HepG2 (cell line): ENCODE measurements at regions not wholly inside any gene's neighbourhood (a gene's known extent, or its start where the extent isn't known, plus 50 kb on each side); places are given as distances from the start of the nearest gene placed in this dataset.

ENCODE experiments used
- ATAC-seq: fragments of 200-7000 bp; cut with Tn5 transposase; 3 replicates; pipeline ENCODE4 v1.9.1; 2020; ENCODE audit warnings: mild to moderate bottlenecking, moderate library complexity
- BruUV-seq: library from RNA; stranded (reverse); fragments of 400-500 nt; replicated peaks from 2 replicates; lab custom pipeline; 2021; lab: Mats Ljungman, UMichigan
- CTCF ChIA-PET: fragments of 300-600 bp; formaldehyde crosslinking; extraction: SDS; loops from one replicate; lab custom pipeline; 2021; ENCODE audit warnings: low total read pairs, inconsistent platforms, low intra/inter-chr PET ratio; lab: Yijun Ruan, JAX
- POLR2A ChIA-PET: fragments of 350-600 bp; sonication (Branson Sonifier 250); formaldehyde crosslinking; loops from one replicate; lab custom pipeline; 2020; ENCODE audit warnings: antibody characterized with exemption, inconsistent platforms; lab: Yijun Ruan, JAX
- DNase-seq: peaks from one replicate; pipeline ENCODE4 v3.0.0-alpha.2; 2015; ENCODE audit warnings: low spot score
- FAIRE-seq: peaks from 3 replicates; lab custom pipeline; 2011; peaks lifted over from hg19 to GRCh38; lab: Jason Lieb, UNC
- H2AFZ ChIP-seq: one replicate; pipeline ENCODE4 v1.6.1; 2011; ENCODE audit warnings: low read length, inconsistent platforms
- H3K27ac ChIP-seq: fragments of 300-600 bp; 3 replicates; pipeline ENCODE4 v1.8.0; 2011; ENCODE audit warnings: mixed run types, mild to moderate bottlenecking, mixed read lengths, low read length, inconsistent platforms; ENCODE audit not compliant: insufficient read depth; ENCODE audit errors: extremely low read length
- H3K27me3 ChIP-seq, 2 experiments: fragments of 200-600 bp in 1 of 2; 2 replicates in 1 of 2; 3 replicates in 1 of 2; pipeline versions ENCODE4 v1.6.0 to v1.8.0; 2011; ENCODE audit warnings: low read length in 2 of 2, mild to moderate bottlenecking in 2 of 2, moderate library complexity in 2 of 2, inconsistent platforms in 1 of 2; ENCODE audit not compliant: insufficient read depth in 2 of 2, control insufficient read depth in 1 of 2
- H3K36me3 ChIP-seq, 2 experiments: fragments of 200-600 bp in 1 of 2; replicated peaks in 1 of 2; 2 replicates in 1 of 2; 3 replicates in 1 of 2; pipeline versions ENCODE4 v1.5.1 to v1.8.0; 2011; ENCODE audit warnings: low read length in 2 of 2, inconsistent platforms in 1 of 2; ENCODE audit not compliant: insufficient read depth in 2 of 2, control insufficient read depth in 1 of 2
- H3K4me1 ChIP-seq: 2 replicates; pipeline ENCODE4 v1.5.1; 2012; ENCODE audit warnings: low read length, inconsistent platforms; ENCODE audit not compliant: insufficient read depth
- H3K4me2 ChIP-seq: 2 replicates; pipeline ENCODE4 v1.6.0; 2011; ENCODE audit warnings: low read depth, low read length, inconsistent platforms
- H3K4me3 ChIP-seq, 3 experiments: fragments of 200-600 bp in 1 of 3; sonication (generic), shearing (Covaris generic) in 1 of 3; replicated peaks in 1 of 3; 2 replicates each; pipeline ENCODE4 v1.5.1; 2011 to 2016; ENCODE audit warnings: low read length in 3 of 3, inconsistent platforms in 2 of 3, low read depth in 2 of 3, mild to moderate bottlenecking in 2 of 3, control low read depth in 1 of 3, mixed read lengths in 1 of 3; ENCODE audit not compliant: insufficient read depth in 1 of 3
- H3K79me2 ChIP-seq: one replicate; pipeline ENCODE4 v1.6.1; 2011; ENCODE audit warnings: low read length, inconsistent platforms; ENCODE audit not compliant: insufficient read depth
- H3K9ac ChIP-seq: 2 replicates; pipeline ENCODE4 v1.6.0; 2011; ENCODE audit warnings: mild to moderate bottlenecking, low read depth, low read length, inconsistent platforms; ENCODE audit not compliant: insufficient read depth
- H3K9me3 ChIP-seq: 2 replicates; pipeline ENCODE4 v1.5.1; 2012; ENCODE audit warnings: mild to moderate bottlenecking, low read length
- H4K20me1 ChIP-seq: 2 replicates; pipeline ENCODE4 v1.6.0; 2011; ENCODE audit warnings: inconsistent platforms, mild to moderate bottlenecking, low read length, moderate library complexity; ENCODE audit not compliant: insufficient read depth
- ARID2 ChIP-seq: sonication (generic); formaldehyde crosslinking; IDR thresholded peaks from 2 replicates; pipeline ENCODE4 v1.8.1; 2022; ENCODE audit warnings: mild to moderate bottlenecking, missing genetic modification reagents, borderline replicate concordance
- ATF3 ChIP-seq: sonication (generic); formaldehyde crosslinking; IDR thresholded peaks from 2 replicates; pipeline ENCODE4 v1.4.0; 2020; ENCODE audit warnings: missing genetic modification reagents
- CREB3 ChIP-seq: sonication (generic); formaldehyde crosslinking; IDR thresholded peaks from 2 replicates; pipeline ENCODE4 v1.5.0; 2020; ENCODE audit warnings: missing genetic modification reagents
- GATA4 ChIP-seq: sonication (generic); IDR thresholded peaks from 2 replicates; pipeline ENCODE4 v1.6.1; 2016; ENCODE audit warnings: antibody characterized with exemption, low read depth, borderline replicate concordance
- HMGA1 ChIP-seq: sonication (generic); formaldehyde crosslinking; conservative IDR thresholded peaks from 2 replicates; pipeline ENCODE4 v1.4.0; 2020; ENCODE audit warnings: missing genetic modification reagents
- MBD4 ChIP-seq: IDR thresholded peaks from 2 replicates; pipeline ENCODE4 v1.6.1; 2012; ENCODE audit warnings: low read length, inconsistent platforms, borderline replicate concordance
- NFE2L2 ChIP-seq: fragments of 150-350 bp; IDR thresholded peaks from 2 replicates; pipeline ENCODE4 v1.6.1; 2014; ENCODE audit warnings: low read length
- NFYB ChIP-seq: sonication (generic); formaldehyde crosslinking; IDR thresholded peaks from 2 replicates; pipeline ENCODE4 v1.4.0; 2020; ENCODE audit warnings: missing genetic modification reagents
- NRL ChIP-seq: sonication (generic); formaldehyde crosslinking; IDR thresholded peaks from 2 replicates; pipeline ENCODE4 v1.5.0; 2020; ENCODE audit warnings: missing genetic modification reagents, mild to moderate bottlenecking, moderate library complexity, borderline replicate concordance
- PHB2 ChIP-seq: fragments of 450-650 bp; IDR thresholded peaks from 2 replicates; pipeline ENCODE4 v1.6.1; 2018; ENCODE audit not compliant: partially characterized antibody
- RFXAP ChIP-seq: sonication (generic); formaldehyde crosslinking; IDR thresholded peaks from 2 replicates; pipeline ENCODE4 v1.4.0; 2020; ENCODE audit warnings: missing genetic modification reagents, borderline replicate concordance
- U2AF1 ChIP-seq: fragments of 200-400 bp; formaldehyde crosslinking; optimal IDR thresholded peaks from 2 replicates; pipeline ENCODE3; 2017; ENCODE audit warnings: mild to moderate bottlenecking, low read depth, low read length
- ZBED4 ChIP-seq: sonication (generic); formaldehyde crosslinking; IDR thresholded peaks from 2 replicates; pipeline ENCODE4 v1.4.0; 2020; ENCODE audit warnings: missing genetic modification reagents, borderline replicate concordance
- ZFAT ChIP-seq: sonication (generic); formaldehyde crosslinking; conservative IDR thresholded peaks from 2 replicates; pipeline ENCODE4 v1.8.1; 2023; ENCODE audit warnings: missing genetic modification reagents, inconsistent platforms
- ZNF101 ChIP-seq: sonication (generic); formaldehyde crosslinking; IDR thresholded peaks from 2 replicates; pipeline ENCODE4 v1.4.0; 2020; ENCODE audit warnings: mild to moderate bottlenecking, low read depth, missing genetic modification reagents, borderline replicate concordance
- ZNF367 ChIP-seq: sonication (generic); formaldehyde crosslinking; IDR thresholded peaks from 2 replicates; pipeline ENCODE4 v1.4.0; 2020; ENCODE audit warnings: missing genetic modification reagents, borderline replicate concordance
- WGBS: methylation state at CpG from one replicate; pipeline ENCODE4 v1.1.6; 2017; ENCODE audit warnings: low lambda C conversion rate; 5-methylcytosine and 5-hydroxymethylcytosine counted together
- in situ Hi-C: cut with HindIII; loops from 2 replicates; pipeline ENCODE4 v1.10.0; 2017; ENCODE audit warnings: low pct_unique_long_range_greater_than_20kb; ENCODE audit not compliant: extremely low pct_ligation_motif_present
- intact Hi-C: fragments of 100-400 bp; cut with micrococcal nuclease; formaldehyde crosslinking; loops from one replicate; pipeline ENCODE4 v1.10.0; 2022; ENCODE audit not compliant: unreplicated experiment
- TF ChIP-seq, protein P1 (sequence below): sonication (generic); formaldehyde crosslinking; IDR thresholded peaks from 2 replicates; pipeline ENCODE4 v1.4.0; 2020; ENCODE audit warnings: mild to moderate bottlenecking, low read depth, missing genetic modification reagents
- TF ChIP-seq, protein P2 (sequence below): sonication (generic); formaldehyde crosslinking; IDR thresholded peaks from 2 replicates; pipeline ENCODE4 v1.5.0; 2020; ENCODE audit warnings: missing genetic modification reagents, mild to moderate bottlenecking, borderline replicate concordance

DNA sequence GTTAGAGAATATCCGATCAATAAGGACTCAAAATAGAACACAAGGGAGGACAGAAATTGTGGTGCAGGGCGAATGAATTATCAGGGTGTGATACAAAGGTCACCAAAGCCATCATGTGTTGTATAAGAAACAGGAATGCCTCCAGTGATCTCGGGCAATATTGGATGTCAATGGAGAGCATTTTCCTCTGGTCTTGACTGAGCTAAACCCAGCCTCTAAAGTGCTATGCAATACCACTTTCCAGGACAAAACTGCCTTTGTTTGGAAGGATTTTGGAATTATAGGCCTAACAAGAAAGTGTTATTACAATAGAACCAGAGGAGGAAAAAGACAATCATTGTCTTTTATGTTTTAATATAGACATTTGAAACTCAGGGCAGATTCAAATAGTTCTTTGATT is 281.7 kb downstream of the CHM start:
- BruUV-seq = no TSS peak
- Histone ChIP-seq H3K4me3 (no peak overlapping the region), H3K27ac (no peak overlapping the region), H3K27me3 (no peaks in the 10 kb centered on the region), H3K79me2 (no peaks in the 10 kb centered on the region), H3K4me2 (no peak overlapping the region), H3K4me1 (no peaks in the 10 kb centered on the region), H3K9ac (no peak overlapping the region), H3K9me3 (no peaks in the 10 kb centered on the region), H3K36me3 (no peaks in the 10 kb centered on the region), H4K20me1 (no peaks in the 10 kb centered on the region), H2AFZ (no peak overlapping the region)
- intact Hi-C loops (no loop called here), in situ Hi-C loops (no loop called here)
- CTCF ChIA-PET = no interaction called here
- POLR2A ChIA-PET = no interaction called here
- ATAC-seq (no peak), DNase-seq (no peak), FAIRE-seq (no peak)
- 0% methylated on average over 3 of the region's 3 CpGs for WGBS
- TF ChIP-seq, protein P1, sequence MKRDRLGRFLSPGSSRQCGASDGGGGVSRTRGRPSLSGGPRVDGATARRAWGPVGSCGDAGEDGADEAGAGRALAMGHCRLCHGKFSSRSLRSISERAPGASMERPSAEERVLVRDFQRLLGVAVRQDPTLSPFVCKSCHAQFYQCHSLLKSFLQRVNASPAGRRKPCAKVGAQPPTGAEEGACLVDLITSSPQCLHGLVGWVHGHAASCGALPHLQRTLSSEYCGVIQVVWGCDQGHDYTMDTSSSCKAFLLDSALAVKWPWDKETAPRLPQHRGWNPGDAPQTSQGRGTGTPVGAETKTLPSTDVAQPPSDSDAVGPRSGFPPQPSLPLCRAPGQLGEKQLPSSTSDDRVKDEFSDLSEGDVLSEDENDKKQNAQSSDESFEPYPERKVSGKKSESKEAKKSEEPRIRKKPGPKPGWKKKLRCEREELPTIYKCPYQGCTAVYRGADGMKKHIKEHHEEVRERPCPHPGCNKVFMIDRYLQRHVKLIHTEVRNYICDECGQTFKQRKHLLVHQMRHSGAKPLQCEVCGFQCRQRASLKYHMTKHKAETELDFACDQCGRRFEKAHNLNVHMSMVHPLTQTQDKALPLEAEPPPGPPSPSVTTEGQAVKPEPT (CRISPR knock-in tag) = no peak
- no peak for TF ChIP-seq NFYB (CRISPR knock-in tag)
- no peak for TF ChIP-seq ZNF101
- TF ChIP-seq NRL = no peak
- no peak for TF ChIP-seq MBD4
- TF ChIP-seq GATA4 = no peak
- TF ChIP-seq ATF3 = no peak
- TF ChIP-seq, protein P2, sequence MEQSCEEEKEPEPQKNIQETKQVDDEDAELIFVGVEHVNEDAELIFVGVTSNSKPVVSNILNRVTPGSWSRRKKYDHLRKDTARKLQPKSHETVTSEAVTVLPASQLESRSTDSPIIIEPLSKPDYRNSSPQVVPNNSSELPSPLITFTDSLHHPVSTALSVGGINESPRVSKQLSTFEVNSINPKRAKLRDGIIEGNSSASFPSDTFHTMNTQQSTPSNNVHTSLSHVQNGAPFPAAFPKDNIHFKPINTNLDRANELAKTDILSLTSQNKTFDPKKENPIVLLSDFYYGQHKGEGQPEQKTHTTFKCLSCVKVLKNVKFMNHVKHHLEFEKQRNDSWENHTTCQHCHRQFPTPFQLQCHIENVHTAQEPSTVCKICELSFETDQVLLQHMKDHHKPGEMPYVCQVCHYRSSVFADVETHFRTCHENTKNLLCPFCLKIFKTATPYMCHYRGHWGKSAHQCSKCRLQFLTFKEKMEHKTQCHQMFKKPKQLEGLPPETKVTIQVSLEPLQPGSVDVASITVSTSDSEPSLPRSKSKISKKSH (CRISPR knock-in tag) = no peak
- TF ChIP-seq ZFAT (CRISPR knock-in tag) = no peak
- no peak for TF ChIP-seq NFE2L2
- TF ChIP-seq RFXAP = no peak
- TF ChIP-seq ZNF367 (CRISPR knock-in tag) = no peak
- TF ChIP-seq CREB3 (CRISPR knock-in tag) = no peak
- TF ChIP-seq PHB2 = no peak
- TF ChIP-seq HMGA1 (CRISPR knock-in tag) = no peak
- TF ChIP-seq U2AF1 = no peak
- TF ChIP-seq ZBED4 (CRISPR knock-in tag) = no peak
- TF ChIP-seq ARID2 (CRISPR knock-in tag) = no peak
